Peyer's patch (tissue), 4 donors: ENCODE measurements at regions not wholly inside any gene's neighbourhood (a gene's known extent, or its start where the extent isn't known, plus 50 kb on each side); places are given as distances from the start of the nearest gene placed in this dataset.

ENCODE experiments used
- DNase-seq, 3 donors: peaks; one replicate each; pipeline ENCODE4 v3.0.0-alpha.2; 2017 to 2019
- H3K27ac ChIP-seq, 4 donors: fragments of 200-600 bp; sonication (generic); one replicate each; pipeline ENCODE4 v1.5.1; 2016 to 2019
- H3K27me3 ChIP-seq, 2 donors: fragments of 200-600 bp; sonication (generic); one replicate each; pipeline ENCODE4 v1.5.1; 2019
- H3K36me3 ChIP-seq, 3 donors: fragments of 200-600 bp; sonication (generic); one replicate each; pipeline ENCODE4 v1.5.1; 2016 to 2019
- H3K4me1 ChIP-seq, 4 donors: fragments of 200-600 bp; sonication (generic); one replicate each; pipeline ENCODE4 v1.5.1; 2016 to 2019
- H3K4me3 ChIP-seq, 4 donors: fragments of 200-600 bp; sonication (generic); 1 replicate in 3 of 4; 2 replicates in 1 of 4; pipeline ENCODE4 v1.5.1; 2016 to 2019; ENCODE audit warnings: mild to moderate bottlenecking in 1 of 4
- H3K9me3 ChIP-seq, 4 donors: fragments of 200-600 bp; sonication (generic); one replicate each; pipeline ENCODE4 v1.5.1; 2016 to 2019; ENCODE audit warnings: mild to moderate bottlenecking in 1 of 4
- CTCF ChIP-seq, 6 experiments: fragments of 450-650 bp in 4 of 6; fragments of 200-600 bp in 2 of 6; sonication (generic) in 1 of 6; IDR thresholded peaks; one replicate each; pipeline ENCODE4 v1.5.1; 2017 to 2019; ENCODE audit warnings: antibody characterized with exemption in 6 of 6, mild to moderate bottlenecking in 3 of 6, moderate library complexity in 1 of 6
- POLR2A ChIP-seq, 2 donors: fragments of 450-650 bp; IDR thresholded peaks; one replicate each; pipeline ENCODE4 v1.5.1; 2017; ENCODE audit warnings: antibody characterized with exemption in 2 of 2, mild to moderate bottlenecking in 2 of 2, moderate library complexity in 2 of 2

DNA sequence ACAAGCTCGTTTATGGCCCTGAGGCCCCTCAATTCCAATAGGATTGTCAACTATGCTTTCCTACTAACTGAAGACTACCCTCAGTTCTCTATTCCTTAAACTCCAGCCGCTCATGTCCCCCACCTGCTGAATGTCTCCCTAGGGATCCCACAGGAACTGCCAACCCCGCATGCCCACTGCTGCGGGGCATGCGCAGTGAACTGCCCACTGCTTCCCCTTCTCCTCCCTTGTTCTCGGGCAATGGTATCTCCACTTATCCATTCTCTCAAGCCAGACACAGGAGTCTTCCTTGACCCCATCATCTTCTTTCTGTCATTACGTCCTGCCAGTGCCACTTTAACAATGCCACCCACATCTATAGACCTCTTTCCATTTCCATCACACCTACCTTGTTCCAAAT, 90.0 kb downstream of the FGF18 start:
- no peak for DNase-seq
- no peak for TF ChIP-seq CTCF (IDR thresholded peaks at IDR 0.05)
- TF ChIP-seq POLR2A (IDR thresholded peaks at IDR 0.05), result no peak

DNA sequence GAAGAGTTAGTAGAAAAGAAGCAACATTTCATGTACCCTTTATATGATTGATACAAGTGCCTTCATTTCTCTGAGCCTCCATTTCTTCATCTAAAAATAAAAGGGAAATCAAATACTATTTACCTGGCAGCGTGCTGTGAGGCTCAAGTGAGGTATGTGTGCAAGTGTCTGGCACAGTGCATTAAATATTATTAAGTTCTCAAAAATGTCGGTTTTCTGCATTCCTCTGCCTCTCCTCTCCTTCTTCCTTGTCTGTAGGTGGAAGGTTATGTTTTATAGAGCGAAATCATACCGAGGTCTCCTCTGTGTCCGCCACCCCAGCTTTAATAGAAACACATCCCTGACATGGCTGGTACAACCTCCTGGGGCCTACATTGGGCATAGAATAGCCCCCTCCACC, 93.0 kb downstream of the FGF18 start:
- no peak for DNase-seq
- no peaks in the 10 kb centered on the region for H3K36me3 ChIP-seq
- no peaks in the 10 kb centered on the region for H3K9me3 ChIP-seq
- TF ChIP-seq POLR2A (IDR thresholded peaks at IDR 0.05) (no peak), CTCF (IDR thresholded peaks at IDR 0.05) (no peak)
- no peak overlapping the region for H3K4me3 ChIP-seq
- H3K4me1 ChIP-seq, result no peaks in the 10 kb centered on the region
- no peaks in the 10 kb centered on the region for H3K27me3 ChIP-seq
- H3K27ac ChIP-seq, result no peak overlapping the region

More for the DNA sequence above, 90.0 kb downstream of the FGF18 start:
- Histone ChIP-seq H3K4me1 (no peaks in the 10 kb centered on the region), H3K9me3 (no peaks in the 10 kb centered on the region), H3K36me3 (no peaks in the 10 kb centered on the region), H3K4me3 (no peak overlapping the region), H3K27me3 (no peaks in the 10 kb centered on the region), H3K27ac (no peak overlapping the region)

- H3K36me3 ChIP-seq, result no peaks in the 10 kb centered on the region
- H3K27ac ChIP-seq, result no peak overlapping the region
- no peak overlapping the region for H3K4me3 ChIP-seq
- H3K4me1 ChIP-seq, result no peaks in the 10 kb centered on the region
- no peak for DNase-seq
- H3K9me3 ChIP-seq, result no peaks in the 10 kb centered on the region
- H3K27me3 ChIP-seq, result no peaks in the 10 kb centered on the region
- TF ChIP-seq CTCF (IDR thresholded peaks at IDR 0.05) (no peak), POLR2A (IDR thresholded peaks at IDR 0.05) (no peak)
Measured at GRCh38 chr5:171513591-171513990, 94.1 kb downstream of the FGF18 start.

DNA sequence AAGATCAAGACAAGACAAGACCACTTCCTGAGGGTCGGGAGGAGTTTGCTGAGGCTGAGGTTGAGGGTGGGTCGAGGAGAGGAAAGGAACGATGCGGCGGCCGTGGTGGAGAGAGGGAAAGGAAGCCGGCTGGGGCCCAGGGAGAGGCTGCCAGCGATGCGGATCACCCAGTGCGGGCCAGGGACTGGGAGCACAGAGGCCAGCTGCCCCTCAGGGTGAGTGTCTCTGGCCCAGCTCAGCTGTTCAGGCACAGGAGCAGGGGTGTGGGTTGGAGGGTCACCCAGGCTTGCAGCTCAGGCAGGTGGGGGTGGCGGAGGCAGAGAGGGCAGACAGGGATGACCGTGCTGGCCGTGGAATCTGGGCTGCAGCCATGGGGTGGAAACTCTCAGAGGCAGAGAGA, 99.5 kb downstream of the FGF18 start:
- no peak for DNase-seq
- no peak overlapping the region for H3K27ac ChIP-seq
- no peak overlapping the region for H3K4me3 ChIP-seq
- TF ChIP-seq POLR2A (IDR thresholded peaks at IDR 0.05) (no peak), CTCF (IDR thresholded peaks at IDR 0.05) (no peak)
- H3K27me3 ChIP-seq, result no peaks in the 10 kb centered on the region
- no peaks in the 10 kb centered on the region for H3K9me3 ChIP-seq
- peaks cover 0 to 9% (median 0%) of the 10 kb centered on the region in 4 donors for H3K4me1 ChIP-seq
- H3K36me3 ChIP-seq, result no peaks in the 10 kb centered on the region

GRCh38 chr5:171520300-171521174, 101.1 kb downstream of the FGF18 start:
- Histone ChIP-seq H3K4me1 (peaks cover 0 to 9% (median 0%) of the 10 kb centered on the region in 4 donors), H3K4me3 (no peak overlapping the region), H3K36me3 (no peaks in the 10 kb centered on the region), H3K27me3 (no peaks in the 10 kb centered on the region), H3K27ac (peak overlapping the region in 1 of 4 donors; percentile 8), H3K9me3 (no peaks in the 10 kb centered on the region)
- TF ChIP-seq POLR2A (IDR thresholded peaks at IDR 0.05), result no peak
- no peak for TF ChIP-seq CTCF (IDR thresholded peaks at IDR 0.05)
- no peak for DNase-seq
